Hematopoietic multipotent progenitor cell treated with erythropoietin and hydrocortisone succinate and interleukin-3 and kit ligand, for 15 days (in vitro differentiated cells): ENCODE measurements at regions not wholly inside any gene's neighbourhood (a gene's known extent, or its start where the extent isn't known, plus 50 kb on each side); places are given as distances from the start of the nearest gene placed in this dataset.

Source experiments
- DNase-seq: peaks from one replicate; pipeline ENCODE4 v3.0.0-alpha.2; 2015; ENCODE audit warnings: low spot score

GRCh38 chr5:135248801-135249231 lies 150.2 kb downstream of the MACROH2A1 start:
- DNase-seq, result no peak

- DNase-seq, result no peak
Observed at GRCh38 chr5:135246923-135247795, 151.9 kb downstream of the MACROH2A1 start.

GRCh38 chr5:135246605-135246922 lies 152.5 kb downstream of the MACROH2A1 start:
- DNase-seq, result no peak

- no peak for DNase-seq
Observed at GRCh38 chr5:135245521-135246499, 153.2 kb downstream of the MACROH2A1 start.

GRCh38 chr5:135244620-135245021 lies 154.4 kb downstream of the MACROH2A1 start:
- no peak for DNase-seq

GRCh38 chr5:135243556-135244285 lies 155.3 kb downstream of the MACROH2A1 start:
- DNase-seq, result no peak

- DNase-seq, result no peak
Observed at GRCh38 chr5:135242866-135243555, 156.0 kb downstream of the MACROH2A1 start.

- DNase-seq, result no peak
Observed at GRCh38 chr5:135242021-135242865, 156.8 kb downstream of the MACROH2A1 start.

- DNase-seq, result no peak
Observed at GRCh38 chr5:135241536-135241935, 157.5 kb downstream of the MACROH2A1 start.

- no peak for DNase-seq
Observed at GRCh38 chr5:135240781-135241360, 158.2 kb downstream of the MACROH2A1 start.

GRCh38 chr5:135240283-135240633 lies 158.8 kb downstream of the MACROH2A1 start:
- DNase-seq, result no peak

- DNase-seq, result no peak
Observed at GRCh38 chr5:135239453-135240282, 159.4 kb downstream of the MACROH2A1 start.

GRCh38 chr5:135238622-135239452 lies 160.2 kb downstream of the MACROH2A1 start:
- no peak for DNase-seq

- DNase-seq, result no peak
Observed at GRCh38 chr5:135237748-135238103, 161.3 kb downstream of the MACROH2A1 start.

GRCh38 chr5:135236908-135237747 lies 161.9 kb downstream of the MACROH2A1 start:
- DNase-seq, result no peak

- DNase-seq, result no peak
Observed at GRCh38 chr5:135236228-135236907, 162.7 kb downstream of the MACROH2A1 start.
